Activated CD4-positive, alpha-beta T cell treated with anti-CD3 and anti-CD28 coated beads, Interleukin-2, amount 50 U/mL, for 24 hours (primary cell): ENCODE measurements at regions not wholly inside any gene's neighbourhood (a gene's known extent, or its start where the extent isn't known, plus 50 kb on each side); places are given as distances from the start of the nearest gene placed in this dataset.

Experiments used
- DNase-seq, 2 donors: peaks; one replicate each; pipeline ENCODE4 v3.0.0-alpha.2; 2020; ENCODE audit warnings: low read depth in 1 of 2, low spot score in 1 of 2

DNA sequence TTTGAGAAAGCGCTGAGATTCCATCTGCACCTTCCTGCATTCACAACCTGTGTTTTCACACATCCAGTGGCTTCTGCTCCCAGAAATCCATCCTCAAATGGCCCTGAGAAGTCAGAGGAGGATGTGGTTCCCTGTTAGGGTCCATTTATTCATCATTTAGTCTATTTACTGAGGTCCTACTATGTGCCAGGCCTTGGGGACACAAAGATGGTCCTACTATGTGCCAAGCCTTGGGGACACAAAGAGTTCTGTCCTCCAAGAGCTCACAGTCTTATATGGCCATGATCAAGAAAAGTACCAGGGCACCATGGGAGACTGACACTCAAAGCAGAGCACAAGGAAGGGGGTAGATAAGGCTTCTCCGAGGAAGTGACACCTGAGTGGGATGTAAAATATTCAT lies 147.1 kb upstream of the ATP1B1 start:
- DNase-seq: no peak

DNA sequence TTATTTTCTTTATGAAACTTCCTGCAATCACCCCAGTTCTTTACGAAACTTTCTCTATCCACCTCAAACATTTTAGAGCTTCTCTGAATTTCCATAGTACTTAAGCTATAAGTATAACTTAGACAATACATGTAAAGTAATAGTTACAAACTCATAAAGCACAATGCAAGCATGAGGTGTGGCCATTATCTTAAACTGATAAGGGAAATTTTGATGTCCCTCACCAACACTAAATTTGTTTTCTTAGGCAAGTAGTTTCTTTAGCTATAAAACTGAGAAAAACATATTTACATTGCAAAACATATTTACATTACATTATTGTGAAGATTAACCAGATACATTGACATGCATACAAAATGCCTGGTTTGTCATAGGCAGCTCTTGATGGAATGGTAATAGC lies 146.4 kb upstream of the ATP1B1 start:
- no peak for DNase-seq

DNA sequence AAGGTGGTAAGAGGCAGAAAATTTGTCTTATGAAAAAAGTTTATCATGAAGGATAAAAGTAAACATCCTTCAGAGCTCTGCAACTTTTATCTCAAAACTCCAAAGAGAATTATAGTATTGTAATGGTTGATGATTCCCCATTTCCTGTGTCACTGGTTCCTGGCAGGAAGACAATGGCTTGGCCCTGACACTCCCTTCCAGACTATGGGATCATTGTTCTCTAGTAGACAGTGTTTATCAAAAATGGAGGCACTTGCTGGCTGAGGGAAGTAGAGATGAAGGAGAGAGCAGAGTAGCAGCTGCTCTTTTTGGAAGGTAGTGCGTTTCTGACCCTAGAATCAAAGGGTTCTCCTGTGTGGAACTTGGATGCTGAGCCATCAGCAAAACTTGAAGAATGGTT lies 145.9 kb upstream of the ATP1B1 start:
- no peak for DNase-seq

DNA sequence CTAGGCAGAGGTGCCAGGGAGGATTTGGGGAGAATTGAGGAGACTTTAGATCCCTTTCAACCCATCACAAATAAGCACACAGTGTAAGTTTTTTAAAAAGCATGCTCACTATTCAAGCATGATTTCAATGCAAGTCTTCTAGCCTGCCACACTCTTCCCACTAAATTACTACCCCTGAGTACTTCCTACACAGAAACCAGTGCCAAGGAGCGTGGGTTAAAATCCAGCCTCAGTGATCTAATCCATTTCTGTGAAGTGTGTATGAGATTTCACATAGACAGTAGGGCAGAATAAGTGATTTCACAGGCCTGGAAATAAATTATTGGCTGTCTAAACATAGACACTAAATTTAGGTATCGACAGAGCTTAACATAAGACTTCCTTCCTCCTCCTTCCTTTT lies 142.9 kb upstream of the ATP1B1 start:
- no peak for DNase-seq

DNA sequence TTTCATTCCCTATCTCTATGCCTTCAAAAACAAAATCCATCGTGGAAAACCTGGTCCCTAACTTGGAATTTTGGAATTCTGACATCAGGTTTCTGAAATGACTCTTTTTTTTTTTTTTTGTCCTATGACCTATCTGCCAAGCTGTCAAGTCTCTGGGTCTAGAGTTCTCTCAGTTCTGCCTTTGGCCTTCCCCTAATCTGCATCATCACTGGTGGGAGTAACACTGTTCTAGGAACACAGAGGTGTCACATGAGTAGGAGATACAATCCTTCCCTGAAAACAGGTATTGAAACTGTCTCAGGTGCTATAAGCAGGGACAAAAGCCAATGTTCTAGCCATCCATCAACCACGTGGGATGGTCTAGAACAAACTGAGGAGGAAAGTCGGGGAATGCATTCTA lies 142.0 kb upstream of the ATP1B1 start:
- DNase-seq: no peak

DNA sequence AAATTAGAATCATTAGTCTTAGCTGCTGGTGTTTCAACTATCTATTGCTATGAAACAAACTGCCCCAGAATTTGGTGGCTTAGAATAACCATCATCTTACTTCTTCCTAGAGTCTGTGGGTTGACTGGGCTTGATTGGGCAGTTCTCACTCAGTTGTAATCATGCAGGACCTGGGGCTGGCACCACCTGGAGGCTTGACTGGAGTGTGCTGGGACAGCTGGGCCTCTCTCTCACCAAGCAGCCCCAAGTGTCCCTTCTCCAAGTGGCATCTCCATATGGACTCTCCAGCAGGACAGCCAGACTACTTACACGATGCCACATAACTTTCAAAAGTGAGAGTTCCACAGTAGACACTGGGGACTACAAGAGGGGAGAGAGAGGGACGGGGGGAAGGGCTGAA lies 140.3 kb upstream of the ATP1B1 start:
- DNase-seq: no peak

DNA sequence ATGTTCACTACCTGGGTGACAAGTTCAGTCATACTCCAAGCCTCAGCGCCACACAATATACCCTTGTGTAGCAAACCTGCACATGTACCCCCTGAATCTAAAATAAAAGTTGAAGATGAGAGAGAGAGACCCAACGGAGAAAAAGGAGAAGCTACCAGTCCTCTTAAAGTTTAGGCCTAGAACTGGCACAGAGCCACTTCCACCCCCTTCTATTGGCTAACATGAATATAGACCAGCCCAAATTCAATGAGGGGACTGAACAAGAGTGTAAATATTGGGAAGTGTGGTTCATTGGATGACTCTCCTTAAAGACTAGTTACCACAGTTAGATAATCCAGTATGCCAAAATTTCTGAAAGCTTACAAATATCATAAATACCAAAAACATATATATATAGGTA lies 139.9 kb upstream of the ATP1B1 start:
- DNase-seq: no peak

DNA sequence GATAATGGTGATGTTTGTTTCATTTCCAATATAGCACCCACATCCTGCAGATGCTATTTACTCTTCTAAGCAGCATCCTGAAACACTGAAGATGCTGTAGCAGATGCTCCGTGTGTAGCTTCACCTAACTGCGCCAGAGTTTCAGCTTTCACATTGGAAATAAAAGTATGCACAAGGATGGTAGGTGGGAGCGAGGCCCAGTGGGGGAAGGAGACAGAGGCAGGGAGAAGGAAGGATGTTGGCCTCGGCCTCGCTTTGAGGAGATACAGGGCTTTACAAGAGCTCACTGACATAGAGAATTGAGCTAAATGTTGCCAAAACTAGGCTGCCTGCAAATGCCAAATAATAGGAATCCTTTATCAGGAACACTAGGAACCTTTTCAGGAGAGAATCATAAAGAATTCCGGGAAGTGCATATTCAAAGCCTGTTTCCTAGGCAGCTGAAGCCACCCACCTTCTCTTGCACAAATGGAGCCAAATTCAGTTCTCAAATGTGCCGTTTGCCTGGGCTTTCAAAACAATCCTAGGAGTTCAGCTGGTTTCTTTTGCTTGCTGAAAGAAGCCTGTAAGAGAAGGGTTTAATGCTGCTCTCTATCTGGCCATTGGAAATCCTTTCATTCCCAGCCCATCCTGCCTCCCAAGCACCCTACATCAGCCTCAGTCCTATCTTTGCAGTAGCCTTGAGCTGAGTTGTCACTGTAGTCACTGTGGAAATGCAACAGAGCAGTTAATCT lies 135.4 kb upstream of the ATP1B1 start:
- DNase-seq: no peak

DNA sequence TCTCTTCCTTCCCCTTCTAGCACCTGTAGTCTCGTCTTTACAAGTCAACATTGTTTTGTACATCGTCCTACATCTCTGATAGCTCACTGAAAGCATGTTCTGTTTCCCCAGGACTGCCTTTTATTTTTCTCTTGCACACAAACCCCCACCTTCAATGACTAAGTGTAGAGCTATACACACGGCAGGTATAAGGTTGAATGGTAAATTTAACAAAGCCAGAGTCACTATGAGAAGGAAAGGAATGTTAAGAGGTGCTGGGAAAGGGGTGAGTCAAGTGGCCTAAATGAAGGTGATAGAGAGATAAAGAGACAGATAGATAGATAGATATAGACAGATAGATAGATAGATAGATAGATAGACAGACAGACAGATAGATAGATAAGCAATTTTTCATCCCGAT lies 134.3 kb upstream of the ATP1B1 start:
- DNase-seq: no peak

DNA sequence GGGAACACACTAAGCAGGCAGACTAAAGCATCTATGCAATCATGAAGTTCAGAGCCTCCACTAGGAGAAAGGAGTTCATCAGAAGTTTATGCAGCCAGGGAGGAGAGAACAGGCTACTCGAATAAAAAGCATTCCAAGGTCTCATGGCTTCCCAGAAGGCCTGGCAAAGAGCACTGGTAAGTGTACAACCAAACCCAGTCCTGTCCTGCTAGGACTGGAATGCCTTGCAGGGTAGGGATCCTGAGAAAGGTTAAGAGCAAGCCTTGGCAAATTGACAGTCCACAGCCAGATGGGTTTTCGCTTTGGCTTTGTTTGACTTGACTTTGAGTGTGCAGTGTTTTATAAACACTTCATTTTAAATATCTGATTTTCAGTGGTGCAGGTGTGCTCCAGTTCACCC lies 133.6 kb upstream of the ATP1B1 start:
- no peak for DNase-seq

DNA sequence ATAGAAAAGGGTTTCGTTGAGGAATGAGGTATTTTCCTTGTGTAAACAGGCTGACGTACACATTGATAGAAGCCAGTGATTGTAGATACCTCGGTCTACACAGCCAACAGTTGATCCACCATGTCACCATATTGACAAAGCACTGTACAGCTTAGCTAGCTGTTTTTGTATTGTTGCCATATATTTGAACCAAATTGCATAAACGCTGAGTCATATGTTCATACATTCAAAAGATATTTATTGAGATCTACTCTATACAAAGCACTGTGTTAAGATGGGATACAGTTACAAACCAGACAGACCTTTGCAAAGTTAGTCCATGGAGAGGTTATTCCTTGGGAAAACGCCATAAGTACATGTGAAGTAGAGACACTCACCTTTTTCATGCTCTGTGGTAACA lies 132.4 kb upstream of the ATP1B1 start:
- no peak for DNase-seq

DNA sequence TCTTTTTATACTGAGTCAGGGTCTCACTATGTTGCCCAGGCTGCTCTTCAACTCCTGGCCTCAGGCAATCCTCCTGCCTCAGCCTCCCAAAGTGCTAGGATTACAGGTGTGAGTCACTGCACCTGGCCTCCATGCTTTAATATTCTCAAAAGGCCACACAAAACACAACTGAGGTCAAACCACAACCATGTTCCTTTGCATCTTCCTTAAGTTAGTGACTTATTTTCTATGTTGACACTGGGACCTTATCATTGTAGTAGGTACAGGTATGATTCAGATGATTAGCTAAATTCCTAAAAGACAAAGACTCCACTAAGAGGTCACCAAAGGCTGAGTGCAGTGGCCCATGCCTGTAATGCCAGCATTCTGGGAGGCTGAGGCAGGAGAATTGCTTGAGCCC lies 131.9 kb upstream of the ATP1B1 start:
- DNase-seq: no peak

DNA sequence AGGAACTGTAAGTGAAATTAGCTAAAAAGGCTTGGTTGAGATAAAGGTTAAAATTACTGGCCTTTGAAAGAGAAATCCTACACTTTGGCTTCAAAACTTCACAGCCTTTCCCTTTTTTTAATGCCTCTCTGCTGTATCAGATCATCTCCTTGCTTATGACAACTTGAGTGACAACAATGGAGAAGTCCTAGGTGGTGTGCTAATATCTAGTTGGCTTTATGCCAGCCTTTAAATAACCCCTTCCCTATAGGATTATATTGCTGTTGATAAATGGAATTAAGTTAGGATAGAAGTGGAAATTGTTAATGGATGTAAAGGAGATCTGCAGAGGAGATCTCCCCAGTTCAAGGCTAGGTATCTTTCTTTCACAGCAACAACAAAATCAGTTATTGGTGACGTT lies 130.2 kb upstream of the ATP1B1 start:
- DNase-seq: no peak

DNA sequence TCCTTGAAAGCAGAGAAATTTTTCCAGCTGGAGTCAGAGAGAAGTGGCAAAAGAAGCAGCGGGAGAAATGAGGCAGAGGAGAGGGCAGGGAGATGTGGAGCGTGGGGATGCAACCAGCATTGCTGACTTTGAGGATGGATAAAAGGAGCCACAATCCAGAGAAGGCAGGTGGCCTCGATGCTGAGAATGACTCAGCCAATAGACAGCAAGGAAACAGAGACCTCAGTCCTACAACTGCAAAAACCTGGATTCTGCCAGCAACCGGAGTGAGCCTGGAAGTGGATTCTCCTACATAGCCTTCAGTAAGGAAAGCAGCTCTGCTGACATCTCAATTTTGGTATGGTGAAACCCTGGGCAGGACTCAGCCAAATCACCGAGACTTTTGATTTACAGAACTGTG lies 128.9 kb upstream of the ATP1B1 start:
- no peak for DNase-seq

DNA sequence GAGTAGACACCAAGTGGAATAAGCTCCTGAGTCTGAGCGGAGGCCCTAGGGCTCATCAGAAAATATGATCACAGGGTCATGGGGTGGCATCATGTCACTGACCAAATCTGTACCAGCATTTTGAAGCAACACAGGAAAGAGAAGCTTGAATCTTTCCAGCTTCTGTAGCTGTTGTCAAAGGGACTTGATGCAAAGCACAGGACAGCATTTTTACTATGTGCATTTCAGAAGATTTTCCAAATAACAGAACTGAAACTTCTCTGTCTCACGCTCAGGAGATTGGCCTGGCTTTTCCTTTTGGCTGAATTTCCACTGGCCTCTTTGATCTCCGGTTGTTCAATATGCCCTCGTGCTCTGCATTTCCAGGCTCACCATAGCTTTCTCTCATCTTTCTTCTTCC lies 127.2 kb upstream of the ATP1B1 start:
- no peak for DNase-seq

DNA sequence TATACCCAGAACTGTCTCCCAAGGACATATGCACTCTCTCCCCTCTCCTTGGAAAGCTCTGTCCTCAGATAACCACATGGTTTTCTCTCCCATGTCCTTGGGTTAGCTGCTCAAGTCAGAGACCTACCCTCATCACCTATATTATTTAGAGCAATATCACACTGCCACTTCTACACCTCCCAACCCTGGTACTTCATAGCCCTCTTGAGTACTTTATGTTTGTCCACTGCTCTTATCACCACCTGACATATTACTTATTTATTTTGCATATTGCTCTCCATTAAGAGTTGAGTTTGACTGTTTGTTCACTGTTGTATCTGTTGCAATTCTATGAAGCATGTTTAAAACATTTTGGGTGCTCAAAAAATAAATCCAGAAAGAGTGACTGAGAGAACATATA lies 126.3 kb upstream of the ATP1B1 start:
- no peak for DNase-seq

DNA sequence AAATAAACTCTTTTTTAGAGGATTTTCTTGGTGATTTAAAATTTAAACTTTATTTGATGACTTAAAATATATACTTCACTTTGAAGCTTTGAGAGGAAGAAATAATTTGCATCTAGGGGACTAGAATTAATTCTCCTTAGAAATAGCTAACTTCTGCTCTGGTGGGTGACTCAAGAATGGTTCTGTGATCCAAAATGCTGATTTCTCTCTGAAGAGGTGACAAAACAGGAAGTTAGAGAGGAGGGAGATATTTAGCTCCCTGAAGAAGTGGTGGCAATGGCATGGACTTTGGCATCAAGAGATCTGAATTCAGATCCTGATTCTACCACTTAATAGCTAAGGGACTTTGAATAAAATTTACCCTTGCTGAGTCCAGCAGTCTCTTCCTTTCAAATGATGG lies 125.8 kb upstream of the ATP1B1 start:
- DNase-seq: no peak

DNA sequence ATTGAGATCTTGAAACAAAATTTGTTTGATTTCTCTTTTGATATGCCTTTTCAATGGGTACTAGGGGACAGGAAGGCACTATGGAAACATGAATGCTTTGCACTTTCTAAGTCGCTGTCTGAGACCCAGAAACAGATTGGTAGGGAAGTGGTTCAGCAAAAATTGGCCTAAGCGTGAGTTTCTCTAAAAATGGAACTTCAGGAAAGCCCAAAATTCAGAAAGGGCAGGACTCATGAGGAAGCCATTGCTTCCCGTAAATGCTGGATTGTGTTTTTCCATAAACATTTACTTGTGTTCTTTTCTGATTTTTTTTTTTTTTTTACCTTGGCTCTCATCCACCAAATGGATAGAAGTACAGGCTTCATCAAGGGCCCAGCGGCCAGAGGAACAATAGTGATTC lies 123.7 kb upstream of the ATP1B1 start:
- DNase-seq: no peak

DNA sequence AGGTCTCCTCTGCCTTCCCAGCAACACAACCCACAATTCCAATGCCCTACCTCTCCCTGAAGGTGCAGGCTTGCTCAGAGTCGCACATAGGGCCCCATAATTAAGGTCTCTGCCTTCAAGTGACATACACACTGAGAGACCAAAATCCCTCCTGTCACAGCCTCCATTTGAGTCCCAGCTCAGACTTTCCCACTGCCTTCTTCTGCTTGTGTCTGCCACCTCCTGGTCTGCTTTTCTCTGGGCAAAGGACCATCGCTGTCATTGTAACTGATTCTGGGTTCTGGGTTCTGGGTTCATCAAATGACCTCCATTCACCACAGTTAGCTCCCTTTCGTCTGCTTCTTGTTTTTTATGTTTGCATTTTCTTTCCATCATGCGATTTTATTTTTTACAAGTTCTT lies 119.2 kb upstream of the ATP1B1 start:
- no peak for DNase-seq

DNA sequence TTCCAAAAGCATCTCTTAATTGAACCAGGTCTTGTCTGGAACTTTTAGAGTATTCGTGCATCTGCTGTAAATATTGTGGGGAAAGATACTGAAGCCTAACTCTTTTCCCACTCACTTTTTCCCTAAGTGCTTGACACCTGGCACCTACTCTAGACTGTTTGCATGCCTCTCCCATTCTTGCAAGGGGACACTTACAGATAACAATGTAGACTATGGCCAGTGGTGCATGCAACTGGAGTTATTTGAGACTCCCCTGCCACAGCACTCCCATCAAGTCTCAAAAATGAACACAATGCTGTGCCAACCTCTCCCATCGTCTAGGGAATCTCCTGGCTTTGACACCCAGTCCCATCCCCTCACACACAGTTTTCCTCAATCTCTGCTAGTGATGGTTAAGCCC lies 118.6 kb upstream of the ATP1B1 start:
- no peak for DNase-seq

DNA sequence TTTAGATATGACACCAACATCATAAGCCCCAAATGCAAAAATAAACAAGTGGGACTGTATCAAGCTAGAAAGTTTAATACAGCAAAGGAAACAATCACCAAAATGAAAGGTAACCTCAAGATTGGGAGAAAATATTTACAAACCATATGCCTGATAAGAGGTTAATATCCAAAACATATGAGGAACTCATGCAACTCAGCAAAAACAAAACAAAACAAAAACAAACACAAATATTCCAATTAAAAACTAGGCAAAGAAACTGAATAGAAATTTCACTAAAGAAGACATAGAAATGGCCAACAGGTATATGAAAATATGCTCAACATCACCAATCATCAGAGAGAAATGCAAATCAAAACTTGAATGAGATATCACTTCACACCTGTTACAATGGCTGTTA lies 116.5 kb upstream of the ATP1B1 start:
- no peak for DNase-seq

DNA sequence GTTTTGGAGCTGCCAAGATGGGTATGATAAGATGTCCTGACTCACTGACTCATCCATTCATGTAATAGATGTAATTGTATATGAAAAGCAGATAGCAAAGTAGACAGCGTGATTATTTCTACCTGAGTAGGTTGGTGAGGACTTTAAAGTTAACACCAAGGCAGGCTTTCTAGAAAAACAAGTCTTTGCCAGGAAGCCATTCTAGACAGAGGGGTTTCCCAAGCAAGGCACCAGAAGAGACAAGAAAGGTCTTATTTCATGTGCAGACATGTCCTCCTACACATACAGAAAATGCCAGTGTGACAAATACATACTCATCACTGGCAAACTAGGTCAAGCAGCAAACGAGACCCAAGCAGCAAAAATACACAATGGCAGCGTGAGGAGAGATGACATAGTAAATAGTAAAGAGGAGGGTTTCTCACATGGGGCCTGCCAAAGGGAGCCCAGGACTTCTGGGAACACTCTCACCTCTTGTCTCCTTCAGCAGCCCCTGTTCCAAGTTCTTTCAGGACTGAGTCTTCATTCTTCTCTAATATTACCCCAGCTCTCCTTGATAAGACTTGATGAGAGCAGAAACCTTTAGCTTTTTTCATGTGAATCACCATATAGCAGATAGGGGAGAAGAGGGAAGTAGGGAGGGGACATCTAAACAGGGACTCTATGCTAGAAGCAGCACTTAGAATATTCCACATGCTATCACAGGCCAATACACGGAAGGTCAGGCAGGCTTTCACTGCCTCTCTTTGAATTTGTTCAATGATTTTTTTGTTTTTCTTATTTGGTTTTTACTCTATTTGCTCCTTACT lies 114.6 kb upstream of the ATP1B1 start:
- DNase-seq: peak; percentile 13 to 27

DNA sequence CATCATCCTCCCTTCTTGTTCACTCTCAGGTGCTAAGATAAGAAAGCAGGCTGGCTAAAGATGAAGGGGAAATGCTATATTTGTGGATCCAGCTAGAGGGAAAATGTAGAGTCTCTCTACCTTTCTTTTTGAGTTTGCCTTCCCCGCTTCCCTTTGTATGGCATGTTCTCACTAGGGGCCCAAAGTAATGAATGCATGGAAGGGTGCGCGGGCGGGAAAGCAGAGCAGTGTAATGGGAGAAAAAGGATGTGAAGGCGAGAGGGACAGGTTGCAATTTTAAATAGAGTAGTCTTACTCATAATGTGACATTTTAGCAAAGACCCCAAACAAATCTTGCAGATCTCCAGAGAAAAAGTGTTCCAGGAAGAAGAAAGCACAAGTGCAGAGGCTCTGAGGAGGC lies 105.1 kb upstream of the ATP1B1 start:
- no peak for DNase-seq
